GM23248 (cell line): ENCODE measurements at regions not wholly inside any gene's neighbourhood (a gene's known extent, or its start where the extent isn't known, plus 50 kb on each side); places are given as distances from the start of the nearest gene placed in this dataset.

Experiments
- DNase-seq: peaks from one replicate; pipeline ENCODE4 v3.0.0-alpha.2; 2015
- H2AFZ ChIP-seq: fragments of 200-600 bp; sonication (generic); 2 replicates; pipeline ENCODE4 v1.6.1; 2016; ENCODE audit warnings: antibody characterized with exemption
- H3F3A ChIP-seq: fragments of 200-600 bp; sonication (generic); 2 replicates; pipeline ENCODE4 v1.6.1; 2016; ENCODE audit warnings: mild to moderate bottlenecking, antibody characterized with exemption, mixed run types; ENCODE audit not compliant: insufficient read depth
- H3K27ac ChIP-seq: fragments of 200-600 bp; sonication (generic); 2 replicates; pipeline ENCODE4 v1.5.1; 2016; ENCODE audit warnings: mild to moderate bottlenecking
- H3K27me3 ChIP-seq: fragments of 200-600 bp; sonication (generic); replicated peaks from 2 replicates; pipeline ENCODE4 v1.6.1; 2016; ENCODE audit warnings: mild to moderate bottlenecking; ENCODE audit not compliant: insufficient read depth
- H3K36me3 ChIP-seq: fragments of 200-600 bp; sonication (generic); 2 replicates; pipeline ENCODE4 v1.6.1; 2016; ENCODE audit warnings: low read depth, mild to moderate bottlenecking
- H3K4me1 ChIP-seq: fragments of 200-600 bp; sonication (generic); 2 replicates; pipeline ENCODE4 v1.6.1; 2016; ENCODE audit warnings: mild to moderate bottlenecking; ENCODE audit not compliant: insufficient read depth
- H3K4me2 ChIP-seq: fragments of 200-600 bp; sonication (generic); one replicate; pipeline ENCODE4 v1.6.1; 2016; ENCODE audit warnings: mild to moderate bottlenecking; ENCODE audit not compliant: unreplicated experiment
- H3K4me3 ChIP-seq: fragments of 200-600 bp; sonication (generic); 2 replicates; pipeline ENCODE4 v1.5.1; 2016; ENCODE audit warnings: mild to moderate bottlenecking
- H3K79me2 ChIP-seq: fragments of 200-600 bp; sonication (generic); 2 replicates; pipeline ENCODE4 v1.6.1; 2016; ENCODE audit warnings: mild to moderate bottlenecking; ENCODE audit not compliant: insufficient read depth
- H3K9ac ChIP-seq: fragments of 200-600 bp; sonication (generic); 2 replicates; pipeline ENCODE4 v1.6.1; 2016; ENCODE audit warnings: mild to moderate bottlenecking
- H3K9me2 ChIP-seq: fragments of 200-600 bp; sonication (generic); 2 replicates; pipeline ENCODE4 v1.6.1; 2016; ENCODE audit warnings: mixed run types, mild to moderate bottlenecking, moderate library complexity; ENCODE audit not compliant: insufficient read depth
- H3K9me3 ChIP-seq: fragments of 200-600 bp; sonication (generic); one replicate; pipeline ENCODE4 v1.6.1; 2017; ENCODE audit warnings: low read depth
- H4K20me1 ChIP-seq: fragments of 200-600 bp; sonication (generic); 2 replicates; pipeline ENCODE4 v1.6.0; 2016; ENCODE audit not compliant: insufficient read depth
- EZH2 ChIP-seq: fragments of 200-600 bp; sonication (generic); IDR thresholded peaks from 2 replicates; pipeline ENCODE4 v1.6.1; 2018; ENCODE audit warnings: antibody characterized with exemption, mild to moderate bottlenecking; ENCODE audit not compliant: insufficient read depth, poor library complexity, severe bottlenecking
- EZH2phosphoT487 ChIP-seq: fragments of 200-600 bp; sonication (generic); IDR thresholded peaks from 2 replicates; pipeline ENCODE4 v1.6.1; 2018; ENCODE audit warnings: antibody characterized with exemption, moderate library complexity, mild to moderate bottlenecking, low read depth; ENCODE audit not compliant: insufficient read depth
- WGBS, 2 experiments: methylation state at CpG; one replicate each; pipeline ENCODE4 v1.1.6; 2015 to 2017; ENCODE audit warnings: low lambda C conversion rate in 2 of 2, low coverage in 1 of 2; ENCODE audit errors: missing lambda C conversion rate in 2 of 2; 5-methylcytosine and 5-hydroxymethylcytosine counted together
- in situ Hi-C: fragments of 300-500 bp; cut with MboI; formaldehyde crosslinking; loops from 2 replicates; pipeline ENCODE4 v1.15.0; 2020

GRCh38 chr3:101066711-101067129 lies 73.5 kb upstream of the ABI3BP start:
- no peaks in the 10 kb centered on the region for H3K27me3 ChIP-seq
- H3K4me1 ChIP-seq, result peaks cover 41% of the 10 kb centered on the region
- DNase-seq, result peak; percentile 74
- no peak for TF ChIP-seq EZH2phosphoT487
- TF ChIP-seq EZH2, result no peak
- H3K9ac ChIP-seq, result peak overlapping the region; percentile 72
- WGBS, 2 experiments, result 0 to 12% methylated on average over 1 of the region's 1 CpG
- peaks cover 24% of the 10 kb centered on the region for H3F3A ChIP-seq
- H2AFZ ChIP-seq, result peak overlapping the region; percentile 83
- H3K79me2 ChIP-seq, result no peaks in the 10 kb centered on the region
- peak overlapping the region; percentile 56 for H3K4me3 ChIP-seq
- H4K20me1 ChIP-seq, result no peaks in the 10 kb centered on the region
- H3K4me2 ChIP-seq, result peak overlapping the region; percentile 82
- no peaks in the 10 kb centered on the region for H3K36me3 ChIP-seq
- peak overlapping the region; percentile 93 for H3K27ac ChIP-seq
- no peaks in the 10 kb centered on the region for H3K9me3 ChIP-seq
- no peaks in the 10 kb centered on the region for H3K9me2 ChIP-seq
- in situ Hi-C loops, result no loop called here

GRCh38 chr3:101065962-101066361 lies 72.7 kb upstream of the ABI3BP start:
- Histone ChIP-seq H3K9me3 (no peaks in the 10 kb centered on the region), H3F3A (peaks cover 24% of the 10 kb centered on the region), H3K4me1 (peaks cover 41% of the 10 kb centered on the region), H3K9me2 (no peaks in the 10 kb centered on the region), H3K79me2 (no peaks in the 10 kb centered on the region), H3K4me3 (peak overlapping the region; percentile 56), H3K27ac (peak overlapping the region; percentile 93), H3K9ac (peak overlapping the region; percentile 72), H3K36me3 (no peaks in the 10 kb centered on the region), H3K4me2 (peak overlapping the region; percentile 82), H3K27me3 (no peaks in the 10 kb centered on the region), H4K20me1 (no peaks in the 10 kb centered on the region), H2AFZ (peak overlapping the region; percentile 84)
- peak; percentile 94 for DNase-seq
- in situ Hi-C loops, result no loop called here
- WGBS, 2 experiments, result 0 to 2% methylated on average over 3 of the region's 3 CpGs
- TF ChIP-seq EZH2phosphoT487 (no peak), EZH2 (no peak)

- Histone ChIP-seq H3K4me2 (no peak overlapping the region), H3K36me3 (no peaks in the 10 kb centered on the region), H3K9me2 (no peaks in the 10 kb centered on the region), H3F3A (peaks cover 24% of the 10 kb centered on the region), H3K9ac (no peak overlapping the region), H3K79me2 (no peaks in the 10 kb centered on the region), H3K4me1 (peaks cover 29% of the 10 kb centered on the region), H2AFZ (no peak overlapping the region), H3K9me3 (peaks cover 4% of the 10 kb centered on the region), H4K20me1 (no peaks in the 10 kb centered on the region), H3K4me3 (no peak overlapping the region), H3K27ac (no peak overlapping the region), H3K27me3 (no peaks in the 10 kb centered on the region)
- in situ Hi-C loops, result no loop called here
- TF ChIP-seq EZH2phosphoT487 (no peak), EZH2 (no peak)
- no peak for DNase-seq
Measured at GRCh38 chr3:101063401-101063800, 70.2 kb upstream of the ABI3BP start.

- Histone ChIP-seq H3K27ac (no peak overlapping the region), H3K36me3 (no peaks in the 10 kb centered on the region), H2AFZ (no peak overlapping the region), H3F3A (peaks cover 17% of the 10 kb centered on the region), H3K4me3 (no peak overlapping the region), H3K9ac (no peak overlapping the region), H3K4me1 (peaks cover 20% of the 10 kb centered on the region), H3K9me3 (peaks cover 4% of the 10 kb centered on the region), H3K27me3 (no peaks in the 10 kb centered on the region), H3K79me2 (no peaks in the 10 kb centered on the region), H3K4me2 (no peak overlapping the region), H3K9me2 (no peaks in the 10 kb centered on the region), H4K20me1 (no peaks in the 10 kb centered on the region)
- 38 to 44% methylated on average over 1 of the region's 1 CpG for WGBS, 2 experiments
- in situ Hi-C loops, result no loop called here
- no peak for DNase-seq
- TF ChIP-seq EZH2 (no peak), EZH2phosphoT487 (no peak)
Measured at GRCh38 chr3:101061312-101061711, 68.1 kb upstream of the ABI3BP start.

GRCh38 chr3:101050866-101051265 lies 57.6 kb upstream of the ABI3BP start:
- in situ Hi-C loops, result no loop called here

More at GRCh38 chr3:101050866-101051265, 57.6 kb upstream of the ABI3BP start:
- Histone ChIP-seq H3K27me3 (no peaks in the 10 kb centered on the region), H3K4me3 (no peak overlapping the region), H3K79me2 (no peaks in the 10 kb centered on the region), H4K20me1 (no peaks in the 10 kb centered on the region), H3K4me1 (no peaks in the 10 kb centered on the region), H3K9ac (no peak overlapping the region), H3K36me3 (no peaks in the 10 kb centered on the region), H3K9me3 (no peaks in the 10 kb centered on the region), H3K9me2 (no peaks in the 10 kb centered on the region), H2AFZ (no peak overlapping the region), H3F3A (no peaks in the 10 kb centered on the region), H3K27ac (no peak overlapping the region), H3K4me2 (no peak overlapping the region)
- no peak for DNase-seq
- TF ChIP-seq EZH2phosphoT487 (no peak), EZH2 (no peak)
- whole genome bisulfite sequencing, 2 experiments, result 94 to 99% methylated on average over 4 of the region's 4 CpGs
